GM12878 (cell line): ENCODE measurements at regions not wholly inside any gene's neighbourhood (a gene's known extent, or its start where the extent isn't known, plus 50 kb on each side); places are given as distances from the start of the nearest gene placed in this dataset.

Experiments used
- ATAC-seq: fragments of 200-7000 bp; cut with Tn5 transposase; 3 replicates; pipeline ENCODE4 v1.9.1; 2020; ENCODE audit warnings: mild to moderate bottlenecking, moderate library complexity
- BruUV-seq: library from RNA; stranded (reverse); fragments of 400-500 nt; replicated peaks from 2 replicates; lab custom pipeline; 2021; lab: Mats Ljungman, UMichigan
- CTCF ChIA-PET: fragments of 300-600 bp; sonication (Branson Sonifier 250); formaldehyde crosslinking; extraction: SDS; loops from one replicate; lab custom pipeline; 2021; ENCODE audit warnings: inconsistent platforms; lab: Yijun Ruan, JAX
- POLR2A ChIA-PET: fragments of 350-600 bp; formaldehyde crosslinking; extraction: SDS; loops from one replicate; lab custom pipeline; 2021; ENCODE audit warnings: inconsistent platforms; lab: Charles Lee
- RAD21 ChIA-PET: fragments of 300-600 bp; sonication (Branson Sonifier 250); formaldehyde crosslinking; loops from one replicate; lab custom pipeline; 2023; ENCODE audit warnings: antibody characterized with exemption; ENCODE audit not compliant: unreplicated experiment; lab: Charles Lee
- SMC1A ChIA-PET: fragments of 300-600 bp; sonication (Branson Sonifier 250); formaldehyde crosslinking; loops from one replicate; lab custom pipeline; 2023; ENCODE audit not compliant: unreplicated experiment, uncharacterized antibody; lab: Charles Lee
- DNase-seq: peaks from one replicate; pipeline ENCODE4 v3.0.0-alpha.2; 2011; ENCODE audit warnings: low read depth, low spot score
- FAIRE-seq: peaks from 3 replicates; lab custom pipeline; 2011; peaks lifted over from hg19 to GRCh38; lab: Jason Lieb, UNC
- H2AFZ ChIP-seq: 2 replicates; pipeline ENCODE4 v1.6.0; 2011; ENCODE audit warnings: low read depth, low read length, control low read depth; ENCODE audit not compliant: control insufficient read depth
- H3K27ac ChIP-seq: 2 replicates; pipeline ENCODE4 v1.5.1; 2011; ENCODE audit warnings: control low read depth; ENCODE audit not compliant: control insufficient read depth, insufficient read depth
- H3K27me3 ChIP-seq, 2 experiments: replicated peaks in 1 of 2; 2 replicates each; pipeline versions ENCODE4 v1.6.0 to v1.6.1; 2011; ENCODE audit warnings: low read length in 1 of 2; ENCODE audit not compliant: control insufficient read depth in 2 of 2, insufficient read depth in 2 of 2
- H3K36me3 ChIP-seq, 2 experiments: 2 replicates each; pipeline ENCODE4 v1.5.1; 2011; ENCODE audit warnings: low read length in 1 of 2; ENCODE audit not compliant: control insufficient read depth in 2 of 2, insufficient read depth in 2 of 2
- H3K4me1 ChIP-seq: 2 replicates; pipeline ENCODE4 v1.6.1; 2011; ENCODE audit warnings: mild to moderate bottlenecking, low read length, moderate library complexity, mixed read lengths; ENCODE audit not compliant: control insufficient read depth, insufficient read depth
- H3K4me2 ChIP-seq: 2 replicates; pipeline ENCODE4 v1.6.0; 2011; ENCODE audit warnings: control low read depth; ENCODE audit not compliant: control insufficient read depth, insufficient read depth
- H3K4me3 ChIP-seq: fragments of 200-600 bp; sonication (generic); 2 replicates; pipeline ENCODE4 v1.5.1; 2016
- H3K79me2 ChIP-seq: 2 replicates; pipeline ENCODE4 v1.6.0; 2011; ENCODE audit warnings: low read length; ENCODE audit not compliant: control insufficient read depth, insufficient read depth
- H3K9ac ChIP-seq: 2 replicates; pipeline ENCODE4 v1.8.0; 2011; ENCODE audit warnings: low read length, control low read depth, mixed read lengths; ENCODE audit not compliant: control insufficient read depth, insufficient read depth
- H3K9me3 ChIP-seq: replicated peaks from 3 replicates; pipeline ENCODE4 v1.5.1; 2011; ENCODE audit warnings: mild to moderate bottlenecking, low read length; ENCODE audit not compliant: control insufficient read depth, insufficient read depth
- H4K20me1 ChIP-seq: 2 replicates; pipeline ENCODE4 v1.6.0; 2011; ENCODE audit not compliant: control insufficient read depth, insufficient read depth
- CHD2 ChIP-seq: IDR thresholded peaks from 2 replicates; pipeline ENCODE4 v1.6.1; 2011; ENCODE audit warnings: low read depth, low read length, improper control_type of control experiment, borderline replicate concordance
- DPF2 ChIP-seq: fragments of 450-650 bp; IDR thresholded peaks from 2 replicates; pipeline ENCODE4 v1.6.1; 2017; ENCODE audit warnings: mild to moderate bottlenecking
- EED ChIP-seq: sonication (generic); IDR thresholded peaks from 2 replicates; pipeline ENCODE4 v1.6.1; 2016; ENCODE audit warnings: antibody characterized with exemption, low read depth
- EZH2 ChIP-seq: IDR thresholded peaks from 2 replicates; pipeline ENCODE4 v1.6.1; 2012; ENCODE audit warnings: low read depth, mild to moderate bottlenecking, control low read depth, inconsistent platforms, low read length, borderline replicate concordance; ENCODE audit not compliant: control insufficient read depth
- FOS ChIP-seq: IDR thresholded peaks from 3 replicates; pipeline ENCODE4 v1.6.1; 2011; ENCODE audit warnings: borderline replicate concordance; ENCODE audit not compliant: insufficient read length; ENCODE audit errors: extremely low read depth
- KAT2A ChIP-seq: conservative IDR thresholded peaks from 2 replicates; pipeline ENCODE4 v1.6.1; 2011; ENCODE audit warnings: low read depth, low read length; ENCODE audit not compliant: control insufficient read depth
- MYB ChIP-seq: fragments of 150-350 bp; IDR thresholded peaks from 2 replicates; pipeline ENCODE4 v1.6.1; 2014; ENCODE audit warnings: mild to moderate bottlenecking, low read depth, low read length, borderline replicate concordance
- MYC ChIP-seq: IDR thresholded peaks from 2 replicates; pipeline ENCODE4 v1.6.1; 2011; ENCODE audit warnings: mild to moderate bottlenecking, low read length, moderate library complexity, inconsistent platforms; ENCODE audit not compliant: insufficient read depth, insufficient replicate concordance, insufficient read length, severe bottlenecking
- NR2C2 ChIP-seq: IDR thresholded peaks from 2 replicates; pipeline ENCODE4 v1.6.1; 2011; ENCODE audit warnings: borderline replicate concordance, low read depth; ENCODE audit not compliant: control insufficient read depth, insufficient read length
- PAX8 ChIP-seq: fragments of 450-650 bp; IDR thresholded peaks from 2 replicates; pipeline ENCODE4 v1.6.1; 2017; ENCODE audit warnings: mild to moderate bottlenecking, moderate library complexity
- SMAD1 ChIP-seq: fragments of 450-650 bp; IDR thresholded peaks from 2 replicates; pipeline ENCODE4 v1.6.1; 2018; ENCODE audit warnings: mild to moderate bottlenecking, low read depth; ENCODE audit not compliant: partially characterized antibody
- STAT3 ChIP-seq: IDR thresholded peaks from 2 replicates; pipeline ENCODE4 v1.6.1; 2011; ENCODE audit warnings: low read depth, low read length, improper control_type of control experiment
- WGBS: methylation state at CpG from one replicate; pipeline ENCODE4 v1.1.6; 2016; ENCODE audit warnings: low lambda C conversion rate; ENCODE audit not compliant: insufficient replicate concordance, insufficient coverage; ENCODE audit errors: missing lambda C conversion rate; 5-methylcytosine and 5-hydroxymethylcytosine counted together
- in situ Hi-C: fragments of 300-500 bp; cut with MboI; formaldehyde crosslinking; loops from 9 replicates; pipeline ENCODE4 v1.14.3; 2018; ENCODE audit warnings: mixed read lengths
- intact Hi-C: fragments of 100-400 bp; cut with micrococcal nuclease; formaldehyde crosslinking; loops from one replicate; pipeline ENCODE4 v1.14.2; 2022; ENCODE audit not compliant: unreplicated experiment
- TF ChIP-seq, protein P1 (sequence below): IDR thresholded peaks from 2 replicates; pipeline ENCODE4 v1.6.1; 2012; ENCODE audit warnings: mild to moderate bottlenecking, low read depth, low read length
- TF ChIP-seq, protein P2 (sequence below): fragments of 450-650 bp; IDR thresholded peaks from 2 replicates; pipeline ENCODE4 v1.6.1; 2018; ENCODE audit warnings: borderline replicate concordance, mild to moderate bottlenecking; ENCODE audit not compliant: partially characterized antibody

DNA sequence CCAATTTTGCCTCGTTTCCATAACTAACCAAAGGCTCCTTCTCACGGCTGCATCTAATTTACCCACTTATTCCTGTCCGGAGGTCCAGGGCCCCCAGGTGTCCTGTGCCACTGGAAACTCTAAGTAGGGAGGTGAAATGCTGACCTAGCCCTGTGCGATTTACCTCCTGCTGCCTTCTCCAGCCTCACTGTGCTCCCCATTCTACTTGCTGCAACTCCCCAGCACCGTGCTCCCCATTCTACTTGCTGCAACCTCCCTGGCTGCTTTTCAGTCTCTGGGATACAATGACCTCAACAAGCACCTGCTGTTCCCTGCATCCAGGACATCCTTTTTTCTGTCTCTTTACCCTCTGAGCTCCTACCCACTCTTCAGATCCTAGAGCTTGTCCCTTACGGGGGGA lies 254.7 kb upstream of the PROK2 start (continued):
- TF ChIP-seq, protein P1, sequence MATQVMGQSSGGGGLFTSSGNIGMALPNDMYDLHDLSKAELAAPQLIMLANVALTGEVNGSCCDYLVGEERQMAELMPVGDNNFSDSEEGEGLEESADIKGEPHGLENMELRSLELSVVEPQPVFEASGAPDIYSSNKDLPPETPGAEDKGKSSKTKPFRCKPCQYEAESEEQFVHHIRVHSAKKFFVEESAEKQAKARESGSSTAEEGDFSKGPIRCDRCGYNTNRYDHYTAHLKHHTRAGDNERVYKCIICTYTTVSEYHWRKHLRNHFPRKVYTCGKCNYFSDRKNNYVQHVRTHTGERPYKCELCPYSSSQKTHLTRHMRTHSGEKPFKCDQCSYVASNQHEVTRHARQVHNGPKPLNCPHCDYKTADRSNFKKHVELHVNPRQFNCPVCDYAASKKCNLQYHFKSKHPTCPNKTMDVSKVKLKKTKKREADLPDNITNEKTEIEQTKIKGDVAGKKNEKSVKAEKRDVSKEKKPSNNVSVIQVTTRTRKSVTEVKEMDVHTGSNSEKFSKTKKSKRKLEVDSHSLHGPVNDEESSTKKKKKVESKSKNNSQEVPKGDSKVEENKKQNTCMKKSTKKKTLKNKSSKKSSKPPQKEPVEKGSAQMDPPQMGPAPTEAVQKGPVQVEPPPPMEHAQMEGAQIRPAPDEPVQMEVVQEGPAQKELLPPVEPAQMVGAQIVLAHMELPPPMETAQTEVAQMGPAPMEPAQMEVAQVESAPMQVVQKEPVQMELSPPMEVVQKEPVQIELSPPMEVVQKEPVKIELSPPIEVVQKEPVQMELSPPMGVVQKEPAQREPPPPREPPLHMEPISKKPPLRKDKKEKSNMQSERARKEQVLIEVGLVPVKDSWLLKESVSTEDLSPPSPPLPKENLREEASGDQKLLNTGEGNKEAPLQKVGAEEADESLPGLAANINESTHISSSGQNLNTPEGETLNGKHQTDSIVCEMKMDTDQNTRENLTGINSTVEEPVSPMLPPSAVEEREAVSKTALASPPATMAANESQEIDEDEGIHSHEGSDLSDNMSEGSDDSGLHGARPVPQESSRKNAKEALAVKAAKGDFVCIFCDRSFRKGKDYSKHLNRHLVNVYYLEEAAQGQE, result no peak

DNA sequence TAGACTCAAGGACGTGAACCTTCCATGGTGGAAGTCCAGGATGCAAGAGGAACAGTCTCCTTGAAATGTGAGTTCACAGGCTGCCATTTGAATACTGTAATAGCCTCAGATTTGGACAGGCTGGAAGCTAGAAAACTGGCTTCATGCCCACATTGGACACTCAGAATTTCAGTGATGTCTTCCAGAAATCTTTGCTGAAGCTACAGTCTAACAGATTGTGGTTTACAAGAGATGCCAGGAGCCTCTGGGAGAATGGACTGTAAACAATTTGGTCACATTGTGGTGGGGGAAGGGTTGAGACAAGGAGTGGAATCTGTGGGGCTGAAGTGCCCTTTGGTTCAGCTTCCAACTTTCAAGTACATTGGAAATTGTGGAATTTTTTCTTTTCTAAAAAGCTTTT lies 252.0 kb upstream of the PROK2 start:
- CTCF ChIA-PET, result no interaction called here
- no peaks in the 10 kb centered on the region; the same call in 2 of the 3 replicates for H3K9me3 ChIP-seq
- SMC1A ChIA-PET, result interaction anchor here (1.8 kb wide), 1 partner anchor 9 kb away, joined by 5 read pairs; no protein-coding TSS in a partner anchor
- no peaks in the 10 kb centered on the region; a peak in 2 of 4 replicates for H3K36me3 ChIP-seq
- H3K4me1 ChIP-seq, result peaks cover 8% of the 10 kb centered on the region
- H3K27ac ChIP-seq, result no peak overlapping the region
- H4K20me1 ChIP-seq, result no peaks in the 10 kb centered on the region
- DNase-seq (no peak), ATAC-seq (no peak), FAIRE-seq (no peak)
- in situ Hi-C loops (no loop called here), intact Hi-C loops (no loop called here)
- H3K4me2 ChIP-seq, result no peak overlapping the region
- H3K9ac ChIP-seq, result no peak overlapping the region
- POLR2A ChIA-PET, result no interaction called here
- no peaks in the 10 kb centered on the region for H3K27me3 ChIP-seq
- no TSS peak for BruUV-seq
- no peaks in the 10 kb centered on the region for H3K79me2 ChIP-seq
- TF ChIP-seq, protein P2, sequence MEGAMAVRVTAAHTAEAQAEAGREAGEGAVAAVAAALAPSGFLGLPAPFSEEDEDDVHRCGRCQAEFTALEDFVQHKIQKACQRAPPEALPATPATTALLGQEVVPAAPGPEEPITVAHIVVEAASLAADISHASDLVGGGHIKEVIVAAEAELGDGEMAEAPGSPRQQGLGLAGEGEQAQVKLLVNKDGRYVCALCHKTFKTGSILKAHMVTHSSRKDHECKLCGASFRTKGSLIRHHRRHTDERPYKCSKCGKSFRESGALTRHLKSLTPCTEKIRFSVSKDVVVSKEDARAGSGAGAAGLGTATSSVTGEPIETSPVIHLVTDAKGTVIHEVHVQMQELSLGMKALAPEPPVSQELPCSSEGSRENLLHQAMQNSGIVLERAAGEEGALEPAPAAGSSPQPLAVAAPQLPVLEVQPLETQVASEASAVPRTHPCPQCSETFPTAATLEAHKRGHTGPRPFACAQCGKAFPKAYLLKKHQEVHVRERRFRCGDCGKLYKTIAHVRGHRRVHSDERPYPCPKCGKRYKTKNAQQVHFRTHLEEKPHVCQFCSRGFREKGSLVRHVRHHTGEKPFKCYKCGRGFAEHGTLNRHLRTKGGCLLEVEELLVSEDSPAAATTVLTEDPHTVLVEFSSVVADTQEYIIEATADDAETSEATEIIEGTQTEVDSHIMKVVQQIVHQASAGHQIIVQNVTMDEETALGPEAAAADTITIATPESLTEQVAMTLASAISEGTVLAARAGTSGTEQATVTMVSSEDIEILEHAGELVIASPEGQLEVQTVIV, result no peak
- no peak for TF ChIP-seq PAX8
- no peak for TF ChIP-seq KAT2A
- no peak for TF ChIP-seq STAT3
- no peak for TF ChIP-seq FOS
- no peak for TF ChIP-seq MYC
- TF ChIP-seq SMAD1, result no peak
- no peak for TF ChIP-seq DPF2
- no peak for TF ChIP-seq CHD2
- TF ChIP-seq NR2C2, result no peak
- no peak for TF ChIP-seq MYB
- no peak for TF ChIP-seq EED
- no peak for TF ChIP-seq EZH2
- no peak overlapping the region for H2AFZ ChIP-seq
- 57% methylated on average over 1 of the region's 1 CpG for WGBS
- H3K4me3 ChIP-seq, result no peak overlapping the region
- RAD21 ChIA-PET, result no interaction called here
